ENCODE measurements at regions not wholly inside any gene's neighbourhood (a gene's known extent, or its start where the extent isn't known, plus 50 kb on each side); places are given as distances from the start of the nearest gene placed in this dataset.

DNA sequence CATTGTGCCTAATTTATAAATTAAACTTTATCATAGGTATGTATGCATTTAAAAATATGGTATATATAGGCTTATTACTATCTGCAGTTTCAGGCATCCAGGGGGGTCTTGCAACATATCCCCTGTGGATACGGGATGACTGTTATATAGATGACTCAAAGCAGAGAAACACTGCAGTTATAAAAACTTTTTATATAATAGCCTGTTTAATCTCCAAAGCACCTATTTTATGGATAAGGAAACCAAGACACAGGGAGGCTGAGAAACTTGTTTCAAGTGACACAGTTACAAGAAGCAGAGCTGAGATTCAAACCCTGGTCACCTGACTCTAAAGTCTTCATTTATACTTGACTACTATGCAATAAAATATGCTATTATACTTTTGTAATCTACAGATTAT lies 897.7 kb downstream of the KCNA4 start:
- TF ChIP-seq POLR2AphosphoS5 (IDR thresholded peaks at IDR 0.05; ENCODE audit: low read depth) (no peak), GABPA (IDR thresholded peaks at IDR 0.05; ENCODE audit: low read depth) (no peak)
- TF ChIP-seq, protein P1, sequence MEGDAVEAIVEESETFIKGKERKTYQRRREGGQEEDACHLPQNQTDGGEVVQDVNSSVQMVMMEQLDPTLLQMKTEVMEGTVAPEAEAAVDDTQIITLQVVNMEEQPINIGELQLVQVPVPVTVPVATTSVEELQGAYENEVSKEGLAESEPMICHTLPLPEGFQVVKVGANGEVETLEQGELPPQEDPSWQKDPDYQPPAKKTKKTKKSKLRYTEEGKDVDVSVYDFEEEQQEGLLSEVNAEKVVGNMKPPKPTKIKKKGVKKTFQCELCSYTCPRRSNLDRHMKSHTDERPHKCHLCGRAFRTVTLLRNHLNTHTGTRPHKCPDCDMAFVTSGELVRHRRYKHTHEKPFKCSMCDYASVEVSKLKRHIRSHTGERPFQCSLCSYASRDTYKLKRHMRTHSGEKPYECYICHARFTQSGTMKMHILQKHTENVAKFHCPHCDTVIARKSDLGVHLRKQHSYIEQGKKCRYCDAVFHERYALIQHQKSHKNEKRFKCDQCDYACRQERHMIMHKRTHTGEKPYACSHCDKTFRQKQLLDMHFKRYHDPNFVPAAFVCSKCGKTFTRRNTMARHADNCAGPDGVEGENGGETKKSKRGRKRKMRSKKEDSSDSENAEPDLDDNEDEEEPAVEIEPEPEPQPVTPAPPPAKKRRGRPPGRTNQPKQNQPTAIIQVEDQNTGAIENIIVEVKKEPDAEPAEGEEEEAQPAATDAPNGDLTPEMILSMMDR (IDR thresholded peaks at IDR 0.05; ENCODE audit: insufficient read depth, low read length): no peak

All from HL-60 (cell line).